Endothelial cell of umbilical vein (primary cell): ENCODE measurements at regions not wholly inside any gene's neighbourhood (a gene's known extent, or its start where the extent isn't known, plus 50 kb on each side); places are given as distances from the start of the nearest gene placed in this dataset.

Source experiments
- BruUV-seq: library from RNA; stranded (reverse); fragments of 400-500 nt; replicated peaks from 2 replicates; lab custom pipeline; 2021; lab: Mats Ljungman, UMichigan
- CTCF ChIA-PET: fragments of 300-600, 350-600 bp; sonication (Branson Sonifier 250); formaldehyde crosslinking; loops from one replicate; lab custom pipeline; 2021; ENCODE audit warnings: antibody characterized with exemption, inconsistent platforms; lab: Charles Lee
- POLR2A ChIA-PET: fragments of 300-600, 350-600 bp; sonication (Branson Sonifier 250); formaldehyde crosslinking; loops from one replicate; lab custom pipeline; 2021; ENCODE audit warnings: antibody characterized with exemption, inconsistent platforms; lab: Charles Lee
- DNase-seq: peaks from one replicate; pipeline ENCODE4 v3.0.0-alpha.2; 2011; ENCODE audit warnings: low read depth, low spot score
- FAIRE-seq: peaks from 2 replicates; lab custom pipeline; 2011; peaks lifted over from hg19 to GRCh38; lab: Jason Lieb, UNC
- H2AFZ ChIP-seq: 2 replicates; pipeline ENCODE4 v1.6.0; 2012; ENCODE audit warnings: low read depth, low read length, control low read depth, inconsistent platforms
- H3K27ac ChIP-seq: 2 replicates; pipeline ENCODE4 v1.5.1; 2011; ENCODE audit warnings: low read depth, mild to moderate bottlenecking, control low read depth, low read length, moderate library complexity; ENCODE audit not compliant: insufficient read depth
- H3K27me3 ChIP-seq, 2 experiments: 2 replicates each; pipeline versions ENCODE4 v1.6.0 to v1.6.1; 2011; ENCODE audit warnings: low read length in 2 of 2, mixed read lengths in 1 of 2; ENCODE audit not compliant: control insufficient read depth in 2 of 2, insufficient read depth in 2 of 2
- H3K36me3 ChIP-seq, 2 experiments: 2 replicates in 1 of 2; 3 replicates in 1 of 2; pipeline ENCODE4 v1.5.1; 2011; ENCODE audit warnings: low read length in 2 of 2, mild to moderate bottlenecking in 1 of 2, moderate library complexity in 1 of 2; ENCODE audit not compliant: control insufficient read depth in 2 of 2, insufficient read depth in 2 of 2; ENCODE audit errors: extremely low read depth in 1 of 2
- H3K4me1 ChIP-seq: 3 replicates; pipeline ENCODE4 v1.5.1; 2011; ENCODE audit warnings: mild to moderate bottlenecking, low read length; ENCODE audit not compliant: control insufficient read depth, insufficient read depth; ENCODE audit errors: extremely low read depth
- H3K4me2 ChIP-seq: 2 replicates; pipeline ENCODE4 v1.6.1; 2011; ENCODE audit warnings: low read length, control low read depth, mixed read lengths; ENCODE audit not compliant: insufficient read depth
- H3K4me3 ChIP-seq, 3 experiments: fragments of 200-600 bp in 1 of 3; sonication (generic), shearing (Covaris generic) in 1 of 3; replicated peaks in 1 of 3; 2 replicates each; pipeline ENCODE4 v1.5.1; 2011 to 2016; ENCODE audit warnings: control low read depth in 3 of 3, low read length in 3 of 3, mild to moderate bottlenecking in 2 of 3, inconsistent platforms in 1 of 3, low read depth in 1 of 3, moderate library complexity in 1 of 3; ENCODE audit not compliant: insufficient read depth in 1 of 3
- H3K79me2 ChIP-seq: 2 replicates; pipeline ENCODE4 v1.6.0; 2012; ENCODE audit warnings: low read length, inconsistent platforms; ENCODE audit not compliant: control insufficient read depth, insufficient read depth
- H3K9ac ChIP-seq: replicated peaks from 2 replicates; pipeline ENCODE3; 2011; ENCODE audit warnings: low read length, control low read depth; ENCODE audit not compliant: insufficient read depth; ENCODE audit errors: extremely low read depth
- H3K9me1 ChIP-seq: replicated peaks from 3 replicates; pipeline ENCODE4 v1.6.0; 2011; ENCODE audit warnings: mild to moderate bottlenecking, low read length; ENCODE audit not compliant: control insufficient read depth, insufficient read depth; ENCODE audit errors: extremely low read depth
- H3K9me3 ChIP-seq: replicated peaks from 2 replicates; pipeline ENCODE4 v1.5.1; 2012; ENCODE audit warnings: low read length, inconsistent platforms; ENCODE audit not compliant: control insufficient read depth, insufficient read depth
- H4K20me1 ChIP-seq: replicated peaks from 2 replicates; pipeline ENCODE3; 2011; ENCODE audit warnings: mild to moderate bottlenecking, low read length; ENCODE audit not compliant: control insufficient read depth, insufficient read depth; ENCODE audit errors: extremely low read depth
- FOS ChIP-seq: IDR thresholded peaks from 2 replicates; pipeline ENCODE4 v1.6.1; 2011; ENCODE audit warnings: mild to moderate bottlenecking, low read length, moderate library complexity, borderline replicate concordance; ENCODE audit not compliant: insufficient read depth
- POLR2A ChIP-seq: IDR thresholded peaks from 2 replicates; pipeline ENCODE4 v1.6.1; 2012; ENCODE audit warnings: low read depth, mild to moderate bottlenecking, control low read depth, low read length
- dilution Hi-C: fragments of 300-500 bp; cut with MboI; formaldehyde crosslinking; loops from one replicate; pipeline ENCODE4 v1.15.0; 2019; ENCODE audit warnings: low sequenced_read_pairs; ENCODE audit not compliant: extremely low pct_ligation_motif_present
- intact Hi-C: fragments of 100-400 bp; cut with micrococcal nuclease; formaldehyde crosslinking; loops from one replicate; pipeline ENCODE4 v1.10.0; 2022

- intact Hi-C loops (no loop called here), dilution Hi-C loops (no loop called here)
- Histone ChIP-seq H3K9me3 (no peaks in the 10 kb centered on the region), H3K9me1 (no peaks in the 10 kb centered on the region), H3K9ac (no peak overlapping the region), H3K4me3 (no peak overlapping the region), H3K4me1 (no peaks in the 10 kb centered on the region), H2AFZ (no peak overlapping the region), H3K79me2 (no peaks in the 10 kb centered on the region), H3K27me3 (no peaks in the 10 kb centered on the region), H3K27ac (no peak overlapping the region), H4K20me1 (no peaks in the 10 kb centered on the region), H3K36me3 (no peaks in the 10 kb centered on the region), H3K4me2 (no peak overlapping the region)
- ChIA-PET CTCF (no interaction called here), POLR2A (no interaction called here)
- DNase-seq (peak; percentile 10), FAIRE-seq (no peak)
- BruUV-seq, result no TSS peak
- TF ChIP-seq FOS, result no peak
Observed at GRCh38 chr2:122203523-122203922, 448.1 kb downstream of the TSN start.

- no peaks in the 10 kb centered on the region for H4K20me1 ChIP-seq
- intact Hi-C loops (no loop called here), dilution Hi-C loops (no loop called here)
- no peak overlapping the region for H3K9ac ChIP-seq
- DNase-seq (no peak), FAIRE-seq (no peak)
- H3K27me3 ChIP-seq, result no peaks in the 10 kb centered on the region
- POLR2A ChIA-PET, result no interaction called here
- no peak overlapping the region for H3K4me3 ChIP-seq
- TF ChIP-seq POLR2A, result no peak
- H3K79me2 ChIP-seq, result no peaks in the 10 kb centered on the region
- no peak overlapping the region for H2AFZ ChIP-seq
- CTCF ChIA-PET, result no interaction called here
- no peaks in the 10 kb centered on the region for H3K36me3 ChIP-seq
- no peaks in the 10 kb centered on the region for H3K9me3 ChIP-seq
- no peak overlapping the region for H3K4me2 ChIP-seq
- H3K4me1 ChIP-seq, result no peaks in the 10 kb centered on the region
- H3K9me1 ChIP-seq, result no peaks in the 10 kb centered on the region
- BruUV-seq, result no TSS peak
- no peak overlapping the region for H3K27ac ChIP-seq
Observed at GRCh38 chr2:122205641-122206040, 450.2 kb downstream of the TSN start.
